RWPE2 (cell line): ENCODE measurements at regions not wholly inside any gene's neighbourhood (a gene's known extent, or its start where the extent isn't known, plus 50 kb on each side); places are given as distances from the start of the nearest gene placed in this dataset.

Source experiments
- ATAC-seq: fragments of 200-7000 bp; cut with Tn5 transposase; 3 replicates; pipeline ENCODE4 v1.9.1; 2021; ENCODE audit warnings: low read depth
- DNase-seq: peaks from one replicate; pipeline ENCODE4 v3.0.0-alpha.2; 2020; ENCODE audit warnings: low spot score
- H3K27ac ChIP-seq: fragments of 450-650 bp; 2 replicates; pipeline ENCODE4 v1.5.1; 2017; ENCODE audit warnings: mild to moderate bottlenecking; ENCODE audit not compliant: poor library complexity, severe bottlenecking
- H3K27me3 ChIP-seq: fragments of 250-450 bp; sonication (Bioruptor Pico); 2 replicates; pipeline ENCODE4 v1.5.1; 2021; ENCODE audit warnings: mild to moderate bottlenecking, moderate library complexity; ENCODE audit not compliant: insufficient read depth, poor library complexity, severe bottlenecking
- H3K36me3 ChIP-seq: fragments of 250-450 bp; sonication (Bioruptor Pico); 2 replicates; pipeline ENCODE4 v1.5.1; 2020; ENCODE audit warnings: low read depth, mild to moderate bottlenecking, moderate library complexity
- H3K4me1 ChIP-seq: fragments of 250-450 bp; sonication (Bioruptor Pico); 2 replicates; pipeline ENCODE4 v1.5.1; 2021; ENCODE audit warnings: mild to moderate bottlenecking, moderate library complexity; ENCODE audit not compliant: insufficient read depth, poor library complexity, severe bottlenecking
- H3K4me3 ChIP-seq: fragments of 250-450 bp; sonication (Bioruptor Pico); 2 replicates; pipeline ENCODE4 v1.5.1; 2021; ENCODE audit warnings: mild to moderate bottlenecking, moderate library complexity; ENCODE audit not compliant: severe bottlenecking
- H3K9me3 ChIP-seq: fragments of 250-450 bp; sonication (Bioruptor Pico); 2 replicates; pipeline ENCODE4 v1.5.1; 2021; ENCODE audit warnings: mild to moderate bottlenecking, moderate library complexity; ENCODE audit not compliant: severe bottlenecking
- TF ChIP-seq, protein P1 (sequence below): fragments of 450-650 bp; IDR thresholded peaks from one replicate; pipeline ENCODE4 v1.5.1; 2017; ENCODE audit warnings: mild to moderate bottlenecking, moderate library complexity; ENCODE audit not compliant: poor library complexity, severe bottlenecking

DNA sequence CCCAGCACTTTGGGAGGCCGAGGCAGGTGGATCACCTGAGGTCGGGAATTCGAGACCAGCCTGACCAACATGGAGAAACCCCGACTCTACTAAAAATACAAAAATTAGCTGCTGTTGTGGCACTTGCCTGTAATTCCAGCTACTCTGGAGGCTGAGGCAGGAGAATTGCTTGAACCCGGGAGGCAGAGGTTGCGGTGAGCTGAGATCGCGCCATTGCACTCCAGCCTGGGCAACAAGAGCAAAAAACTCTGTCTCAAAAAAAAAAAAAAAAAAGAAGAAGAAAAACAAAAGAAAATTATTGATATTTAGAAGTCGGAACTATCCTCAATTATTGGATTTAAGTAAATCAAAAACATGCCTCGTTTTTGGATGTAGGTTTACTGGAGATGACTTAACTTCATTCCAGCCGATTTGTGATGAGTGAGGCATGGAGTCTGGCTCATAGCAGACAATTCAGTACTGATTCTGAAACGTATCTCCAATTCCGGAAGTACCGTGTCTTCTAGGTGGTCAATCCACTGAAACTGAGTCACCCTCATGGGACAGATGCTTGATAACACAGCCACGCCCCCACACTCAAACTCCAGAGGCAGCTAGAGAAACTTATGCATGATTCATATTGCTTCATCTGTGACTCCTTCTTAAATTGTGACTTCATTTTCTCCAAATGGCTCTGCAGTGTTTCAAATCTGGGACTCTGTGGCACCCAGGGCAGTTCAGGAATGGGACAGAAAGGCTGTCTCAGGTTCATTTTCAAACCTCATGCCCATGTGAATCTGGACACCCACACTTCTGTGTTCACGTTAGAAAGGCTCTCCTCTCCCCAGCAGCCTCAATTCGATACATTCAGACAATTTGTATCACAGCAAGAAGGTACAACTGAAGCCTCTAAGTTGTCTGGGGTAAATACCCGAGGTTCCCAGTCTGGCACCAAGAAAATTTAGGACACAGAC, 110.4 kb upstream of the ARMC2 start:
- H3K4me3 ChIP-seq, result no peak overlapping the region
- H3K36me3 ChIP-seq, result no peaks in the 10 kb centered on the region
- peak; percentile 92 for DNase-seq
- H3K27ac ChIP-seq, result peak overlapping the region; percentile 94
- H3K9me3 ChIP-seq, result no peaks in the 10 kb centered on the region
- no peaks in the 10 kb centered on the region for H3K27me3 ChIP-seq
- peaks cover 47% of the 10 kb centered on the region for H3K4me1 ChIP-seq
- ATAC-seq, result peak; percentile 65
- TF ChIP-seq, protein P1, sequence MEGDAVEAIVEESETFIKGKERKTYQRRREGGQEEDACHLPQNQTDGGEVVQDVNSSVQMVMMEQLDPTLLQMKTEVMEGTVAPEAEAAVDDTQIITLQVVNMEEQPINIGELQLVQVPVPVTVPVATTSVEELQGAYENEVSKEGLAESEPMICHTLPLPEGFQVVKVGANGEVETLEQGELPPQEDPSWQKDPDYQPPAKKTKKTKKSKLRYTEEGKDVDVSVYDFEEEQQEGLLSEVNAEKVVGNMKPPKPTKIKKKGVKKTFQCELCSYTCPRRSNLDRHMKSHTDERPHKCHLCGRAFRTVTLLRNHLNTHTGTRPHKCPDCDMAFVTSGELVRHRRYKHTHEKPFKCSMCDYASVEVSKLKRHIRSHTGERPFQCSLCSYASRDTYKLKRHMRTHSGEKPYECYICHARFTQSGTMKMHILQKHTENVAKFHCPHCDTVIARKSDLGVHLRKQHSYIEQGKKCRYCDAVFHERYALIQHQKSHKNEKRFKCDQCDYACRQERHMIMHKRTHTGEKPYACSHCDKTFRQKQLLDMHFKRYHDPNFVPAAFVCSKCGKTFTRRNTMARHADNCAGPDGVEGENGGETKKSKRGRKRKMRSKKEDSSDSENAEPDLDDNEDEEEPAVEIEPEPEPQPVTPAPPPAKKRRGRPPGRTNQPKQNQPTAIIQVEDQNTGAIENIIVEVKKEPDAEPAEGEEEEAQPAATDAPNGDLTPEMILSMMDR, result no peak

DNA sequence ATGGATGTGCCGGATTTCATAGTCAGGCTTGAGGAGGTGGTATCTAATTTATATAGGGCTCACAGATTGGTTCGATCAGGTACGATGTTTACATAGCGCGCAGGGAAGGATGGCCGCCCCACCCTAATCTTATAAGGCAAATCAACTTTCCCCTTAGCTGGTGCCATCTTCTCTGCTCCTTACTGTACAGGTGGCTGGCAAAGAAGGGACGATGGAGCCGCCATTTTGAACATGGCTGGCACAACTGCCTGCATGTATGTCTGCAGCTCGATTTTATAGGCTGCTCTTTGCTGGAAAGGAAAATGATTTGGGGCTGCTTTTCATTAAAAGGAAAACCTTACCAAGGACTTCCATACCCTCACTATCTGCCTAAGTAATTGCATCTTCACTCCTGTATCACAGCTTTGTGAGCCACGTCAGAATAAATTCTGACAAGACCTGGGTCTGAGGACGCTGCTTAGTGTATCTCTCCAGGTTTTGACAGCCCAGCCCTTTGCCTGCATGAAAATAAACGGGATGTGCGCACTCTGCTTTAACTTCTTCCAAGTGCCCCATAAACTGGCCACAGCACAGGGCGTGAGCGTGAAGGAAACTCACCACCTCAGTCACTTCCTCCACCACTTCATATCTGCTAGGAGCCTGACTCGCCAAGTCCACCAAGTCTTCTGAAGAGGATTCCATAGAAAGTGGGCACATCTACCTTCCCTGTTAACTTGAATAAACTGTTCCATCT, 109.4 kb upstream of the ARMC2 start:
- ATAC-seq (no peak), DNase-seq (no peak)
- Histone ChIP-seq H3K9me3 (no peaks in the 10 kb centered on the region), H3K4me1 (peaks cover 41% of the 10 kb centered on the region), H3K36me3 (no peaks in the 10 kb centered on the region), H3K27me3 (no peaks in the 10 kb centered on the region), H3K27ac (peak overlapping the region; percentile 94), H3K4me3 (no peak overlapping the region)
- TF ChIP-seq, protein P1, result no peak

DNA sequence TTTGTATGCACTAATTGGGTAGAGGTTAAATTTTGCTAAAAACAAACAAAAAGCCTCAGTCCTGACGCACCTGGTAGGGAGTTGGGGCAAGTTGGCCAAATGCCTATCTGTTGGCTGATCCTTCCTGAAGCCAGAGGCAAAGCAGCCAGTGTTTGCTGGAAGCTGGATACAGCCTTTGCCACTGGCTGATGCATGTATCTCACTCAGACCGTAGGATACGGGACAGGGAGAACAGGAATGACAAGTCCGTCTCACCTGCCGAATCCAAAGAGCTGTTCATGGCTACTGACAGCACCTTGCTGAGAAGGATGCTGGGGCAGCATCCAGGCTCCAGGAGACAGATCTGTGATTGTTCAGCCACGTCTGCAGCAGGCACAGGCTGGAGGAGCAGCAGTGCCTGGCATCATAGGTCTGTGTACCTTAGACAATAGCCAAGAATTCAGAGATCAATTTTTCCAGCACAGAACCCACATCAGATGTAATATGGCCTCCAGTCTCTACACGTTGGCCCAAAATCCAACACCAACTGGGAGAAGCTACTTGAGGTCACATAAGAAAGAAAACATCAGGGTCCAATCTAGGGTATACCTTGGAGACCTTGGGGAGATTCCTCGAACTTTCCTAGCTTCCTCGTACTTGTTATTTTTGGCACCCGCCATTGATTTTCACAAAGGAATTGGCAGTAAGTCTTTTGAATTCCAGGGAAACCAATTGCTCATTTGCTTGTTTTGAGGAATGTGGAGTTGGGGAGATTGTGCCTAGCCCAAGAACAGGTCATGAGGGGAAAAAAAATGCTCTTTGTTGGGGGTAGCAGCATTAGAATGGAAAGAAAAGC, 108.5 kb upstream of the ARMC2 start:
- Histone ChIP-seq H3K4me3 (no peak overlapping the region), H3K36me3 (no peaks in the 10 kb centered on the region), H3K9me3 (no peaks in the 10 kb centered on the region), H3K27ac (peak overlapping the region; percentile 94), H3K27me3 (no peaks in the 10 kb centered on the region), H3K4me1 (peaks cover 40% of the 10 kb centered on the region)
- ATAC-seq (no peak), DNase-seq (no peak)
- TF ChIP-seq, protein P1, result no peak

DNA sequence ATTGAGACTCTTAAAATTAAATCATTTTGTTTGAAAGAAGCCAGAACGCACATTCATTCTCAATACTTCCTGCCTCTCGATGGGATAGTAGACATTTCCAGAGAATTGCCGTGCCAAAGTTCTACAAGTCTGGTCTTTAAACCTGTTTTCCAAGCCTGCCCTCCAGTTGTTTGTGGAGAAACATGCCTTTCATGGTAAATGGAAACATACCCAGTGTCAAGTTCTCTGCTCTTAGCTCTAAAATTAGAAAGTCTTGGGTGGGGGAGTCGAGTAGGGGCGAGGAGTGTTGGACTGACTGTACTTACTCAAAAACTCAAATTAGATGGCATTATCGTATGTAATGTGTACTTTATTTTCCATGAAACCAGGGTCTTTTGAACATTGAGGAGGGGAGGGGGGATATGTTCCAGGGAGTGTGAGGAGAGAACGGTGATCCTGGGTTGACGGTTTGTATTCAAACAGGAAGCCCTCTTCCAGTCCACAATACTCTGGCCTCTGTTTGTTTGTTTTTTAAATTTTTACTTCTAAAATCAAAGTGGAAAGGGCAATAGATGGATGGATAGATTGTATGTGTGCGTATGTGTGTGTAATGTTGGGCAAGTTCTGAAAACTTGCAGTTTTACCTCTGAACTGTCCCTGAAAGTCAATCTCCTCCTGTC, 106.8 kb upstream of the ARMC2 start:
- ATAC-seq, result no peak
- DNase-seq, result no peak
- Histone ChIP-seq H3K36me3 (no peaks in the 10 kb centered on the region), H3K27ac (no peak overlapping the region), H3K4me3 (no peak overlapping the region), H3K4me1 (peaks cover 35% of the 10 kb centered on the region), H3K27me3 (no peaks in the 10 kb centered on the region), H3K9me3 (no peaks in the 10 kb centered on the region)
- TF ChIP-seq, protein P1, result no peak
